Fibroblast of lung (primary cell): ENCODE measurements at regions not wholly inside any gene's neighbourhood (a gene's known extent, or its start where the extent isn't known, plus 50 kb on each side); places are given as distances from the start of the nearest gene placed in this dataset.

Experiments used
- DNase-seq, 2 donors: peaks; one replicate each; pipeline versions ENCODE4 v3.0.0 to v3.0.0-alpha.2; 2010; ENCODE audit warnings: low read depth in 2 of 2
- H2AFZ ChIP-seq: 2 replicates; pipeline ENCODE4 v1.5.1; 2012; ENCODE audit warnings: low read length, control low read depth, inconsistent platforms
- H3K27ac ChIP-seq: 2 replicates; pipeline ENCODE4 v1.5.1; 2011; ENCODE audit warnings: low read length, control low read depth; ENCODE audit not compliant: insufficient read depth
- H3K27me3 ChIP-seq: 2 replicates; pipeline ENCODE4 v1.5.1; 2011; ENCODE audit warnings: mild to moderate bottlenecking, low read length; ENCODE audit not compliant: control insufficient read depth, insufficient read depth
- H3K36me3 ChIP-seq: 2 replicates; pipeline ENCODE4 v1.5.1; 2011; ENCODE audit warnings: low read length; ENCODE audit not compliant: control insufficient read depth, insufficient read depth
- H3K4me1 ChIP-seq: 2 replicates; pipeline ENCODE4 v1.5.1; 2011; ENCODE audit warnings: low read length; ENCODE audit not compliant: control insufficient read depth, insufficient read depth; ENCODE audit errors: extremely low read depth
- H3K4me2 ChIP-seq: 2 replicates; pipeline ENCODE4 v1.5.1; 2011; ENCODE audit warnings: low read length, control low read depth; ENCODE audit not compliant: insufficient read depth; ENCODE audit errors: extremely low read depth
- H3K4me3 ChIP-seq, 4 experiments: fragments of 200-600 bp in 1 of 4; sonication (generic) in 1 of 4; replicated peaks in 1 of 4; 2 replicates each; pipeline ENCODE4 v1.5.1; 2011 to 2016; ENCODE audit warnings: low read length in 4 of 4, low read depth in 3 of 4, mild to moderate bottlenecking in 3 of 4, control low read depth in 2 of 4, inconsistent platforms in 1 of 4, mixed read lengths in 1 of 4; ENCODE audit not compliant: insufficient read depth in 1 of 4; ENCODE audit errors: control extremely low read depth in 1 of 4
- H3K79me2 ChIP-seq: 2 replicates; pipeline ENCODE4 v1.5.1; 2012; ENCODE audit warnings: mild to moderate bottlenecking, low read length, inconsistent platforms; ENCODE audit not compliant: control insufficient read depth, insufficient read depth
- H3K9ac ChIP-seq: 2 replicates; pipeline ENCODE4 v1.5.1; 2011; ENCODE audit warnings: mild to moderate bottlenecking, low read length, control low read depth; ENCODE audit not compliant: insufficient read depth
- H3K9me3 ChIP-seq: 2 replicates; pipeline ENCODE4 v1.5.1; 2012; ENCODE audit warnings: low read depth, low read length; ENCODE audit not compliant: control insufficient read depth, insufficient read depth
- H4K20me1 ChIP-seq: 2 replicates; pipeline ENCODE4 v1.5.1; 2011; ENCODE audit warnings: low read length; ENCODE audit not compliant: control insufficient read depth, insufficient read depth; ENCODE audit errors: extremely low read depth
- EZH2 ChIP-seq: IDR thresholded peaks from 2 replicates; pipeline ENCODE4 v1.5.1; 2012; ENCODE audit warnings: low read length, control low read depth, mild to moderate bottlenecking; ENCODE audit errors: missing control alignments
- TF ChIP-seq, protein P1 (sequence below), 2 donors: IDR thresholded peaks in 1 of 2; conservative IDR thresholded peaks in 1 of 2; 1 replicate in 1 of 2; 2 replicates in 1 of 2; pipeline ENCODE4 v1.5.1; 2011 to 2012; ENCODE audit warnings: low read length in 2 of 2, control low read depth in 1 of 2, inconsistent platforms in 1 of 2, low read depth in 1 of 2, mild to moderate bottlenecking in 1 of 2

DNA sequence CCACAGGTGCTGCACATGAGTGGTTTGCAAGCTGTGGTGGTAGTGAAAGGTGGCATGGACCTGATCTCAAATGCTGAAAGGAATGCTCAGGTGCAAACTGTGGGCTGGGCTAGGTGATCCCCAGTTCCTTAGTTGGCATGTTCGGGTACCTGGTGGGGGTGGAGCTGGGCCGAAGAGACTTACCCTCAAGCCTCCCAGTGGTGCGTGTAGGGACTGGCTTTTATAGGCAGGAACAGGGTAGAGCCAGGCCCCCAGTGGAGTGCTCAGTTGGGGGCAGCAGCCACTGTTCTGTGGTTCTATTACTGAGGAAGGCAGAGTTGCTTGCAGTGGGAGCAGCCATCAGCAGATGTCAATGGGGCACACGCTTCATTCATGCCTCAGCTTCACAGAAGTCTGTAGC is 399.8 kb downstream of the HTR1B start:
- TF ChIP-seq EZH2: no peak
- TF ChIP-seq, protein P1, sequence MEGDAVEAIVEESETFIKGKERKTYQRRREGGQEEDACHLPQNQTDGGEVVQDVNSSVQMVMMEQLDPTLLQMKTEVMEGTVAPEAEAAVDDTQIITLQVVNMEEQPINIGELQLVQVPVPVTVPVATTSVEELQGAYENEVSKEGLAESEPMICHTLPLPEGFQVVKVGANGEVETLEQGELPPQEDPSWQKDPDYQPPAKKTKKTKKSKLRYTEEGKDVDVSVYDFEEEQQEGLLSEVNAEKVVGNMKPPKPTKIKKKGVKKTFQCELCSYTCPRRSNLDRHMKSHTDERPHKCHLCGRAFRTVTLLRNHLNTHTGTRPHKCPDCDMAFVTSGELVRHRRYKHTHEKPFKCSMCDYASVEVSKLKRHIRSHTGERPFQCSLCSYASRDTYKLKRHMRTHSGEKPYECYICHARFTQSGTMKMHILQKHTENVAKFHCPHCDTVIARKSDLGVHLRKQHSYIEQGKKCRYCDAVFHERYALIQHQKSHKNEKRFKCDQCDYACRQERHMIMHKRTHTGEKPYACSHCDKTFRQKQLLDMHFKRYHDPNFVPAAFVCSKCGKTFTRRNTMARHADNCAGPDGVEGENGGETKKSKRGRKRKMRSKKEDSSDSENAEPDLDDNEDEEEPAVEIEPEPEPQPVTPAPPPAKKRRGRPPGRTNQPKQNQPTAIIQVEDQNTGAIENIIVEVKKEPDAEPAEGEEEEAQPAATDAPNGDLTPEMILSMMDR (conservative IDR thresholded peaks at IDR 0.05 in 1 of 2, IDR thresholded peaks at IDR 0.05 in 1 of 2; ENCODE audit: low read depth in 1 of 2, low read length in 2 of 2): no peak
- Histone ChIP-seq H3K27me3 (no peaks in the 10 kb centered on the region), H3K4me2 (no peak overlapping the region), H3K79me2 (no peaks in the 10 kb centered on the region), H3K9me3 (no peaks in the 10 kb centered on the region), H4K20me1 (no peaks in the 10 kb centered on the region), H2AFZ (no peak overlapping the region), H3K36me3 (no peaks in the 10 kb centered on the region), H3K27ac (no peak overlapping the region), H3K4me3 (no peak overlapping the region), H3K9ac (no peak overlapping the region), H3K4me1 (no peaks in the 10 kb centered on the region)
- DNase-seq: no peak

DNA sequence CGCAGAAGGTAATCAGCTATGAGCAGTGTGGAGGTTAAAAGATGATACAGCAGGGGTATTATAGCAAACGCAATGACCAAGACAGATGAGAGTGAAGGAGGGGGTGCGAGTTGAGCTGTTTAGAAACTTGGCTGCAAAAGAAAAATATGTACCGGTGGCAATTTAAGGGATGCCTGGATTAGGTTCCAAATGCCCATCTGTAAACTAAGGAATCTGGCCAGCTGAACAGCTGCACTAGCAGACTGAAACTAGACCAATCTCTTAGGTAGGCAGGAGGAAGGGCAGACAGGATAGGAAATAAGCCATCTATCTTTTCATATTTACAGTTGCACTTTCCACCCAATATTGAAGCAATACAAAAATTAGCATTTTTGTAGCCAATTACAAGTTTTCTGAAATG is 407.6 kb downstream of the HTR1B start:
- no peaks in the 10 kb centered on the region for H4K20me1 ChIP-seq
- H3K9me3 ChIP-seq: no peaks in the 10 kb centered on the region
- TF ChIP-seq, protein P1 (conservative IDR thresholded peaks at IDR 0.05 in 1 of 2, IDR thresholded peaks at IDR 0.05 in 1 of 2; ENCODE audit: low read depth in 1 of 2, low read length in 2 of 2): no peak
- TF ChIP-seq EZH2: no peak
- H3K36me3 ChIP-seq: no peaks in the 10 kb centered on the region
- H3K9ac ChIP-seq: no peak overlapping the region
- H2AFZ ChIP-seq: no peak overlapping the region
- no peak overlapping the region for H3K4me3 ChIP-seq
- no peaks in the 10 kb centered on the region for H3K27me3 ChIP-seq
- H3K27ac ChIP-seq: no peak overlapping the region
- no peaks in the 10 kb centered on the region for H3K79me2 ChIP-seq
- H3K4me2 ChIP-seq: no peak overlapping the region
- H3K4me1 ChIP-seq: no peaks in the 10 kb centered on the region
- DNase-seq: no peak

DNA sequence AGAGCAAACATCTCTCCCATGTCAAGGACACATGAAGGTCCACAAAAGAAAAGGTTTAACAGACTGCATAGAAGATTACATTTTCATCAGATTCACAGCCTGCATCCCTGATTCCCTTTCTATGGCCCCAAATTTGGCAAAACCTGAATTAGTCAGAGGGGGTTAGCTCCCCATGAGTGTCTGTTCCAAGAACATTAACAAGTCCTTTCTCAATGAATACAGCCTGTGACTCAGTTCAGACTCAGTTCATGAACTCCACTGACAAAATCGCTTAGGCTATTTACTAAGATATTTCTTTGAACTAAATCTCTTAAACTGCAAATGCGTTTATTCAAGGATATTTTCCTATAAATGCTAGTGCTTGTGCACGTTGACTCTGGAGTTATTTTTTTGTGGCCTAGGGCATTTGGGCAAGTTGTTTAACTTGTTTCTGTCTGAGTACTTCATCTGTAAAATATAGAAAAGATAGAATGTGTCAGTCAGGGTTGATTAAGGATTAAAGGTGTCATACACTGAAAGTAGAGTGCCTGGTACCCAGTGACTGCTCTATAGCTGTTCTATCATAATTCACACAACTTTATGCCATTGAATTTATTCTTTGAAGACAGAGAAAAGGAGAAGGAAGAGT is 422.6 kb downstream of the HTR1B start:
- H3K4me1 ChIP-seq: no peaks in the 10 kb centered on the region
- H2AFZ ChIP-seq: no peak overlapping the region
- no peak overlapping the region for H3K27ac ChIP-seq
- H3K4me2 ChIP-seq: no peak overlapping the region
- no peak for TF ChIP-seq EZH2
- TF ChIP-seq, protein P1 (conservative IDR thresholded peaks at IDR 0.05 in 1 of 2, IDR thresholded peaks at IDR 0.05 in 1 of 2; ENCODE audit: low read depth in 1 of 2, low read length in 2 of 2): no peak
- peak; percentile 18 to 34 for DNase-seq
- no peaks in the 10 kb centered on the region for H3K9me3 ChIP-seq
- H3K9ac ChIP-seq: no peak overlapping the region
- no peaks in the 10 kb centered on the region for H4K20me1 ChIP-seq
- no peaks in the 10 kb centered on the region for H3K79me2 ChIP-seq
- H3K36me3 ChIP-seq: no peaks in the 10 kb centered on the region
- no peak overlapping the region for H3K4me3 ChIP-seq
- H3K27me3 ChIP-seq: no peaks in the 10 kb centered on the region
